GM10248 (cell line): ENCODE measurements at regions not wholly inside any gene's neighbourhood (a gene's known extent, or its start where the extent isn't known, plus 50 kb on each side); places are given as distances from the start of the nearest gene placed in this dataset.

Source experiments
- CTCF ChIA-PET: fragments of 300-600 bp; sonication (Branson Sonifier 250); formaldehyde crosslinking; extraction: SDS; loops from one replicate; lab custom pipeline; 2021; ENCODE audit warnings: antibody characterized with exemption; lab: Yijun Ruan, JAX
- POLR2A ChIA-PET: fragments of 350-650 bp; sonication (Branson Sonifier 250); formaldehyde crosslinking; extraction: SDS; loops from one replicate; lab custom pipeline; 2020; ENCODE audit warnings: antibody characterized with exemption; lab: Yijun Ruan, JAX
- DNase-seq: peaks from one replicate; pipeline ENCODE4 v3.0.0; 2012; ENCODE audit errors: extremely low spot score
- CTCF ChIP-seq: IDR thresholded peaks from 2 replicates; pipeline ENCODE4 v1.5.1; 2012; ENCODE audit warnings: mild to moderate bottlenecking, low read depth; ENCODE audit errors: extremely low read depth, missing control alignments, control extremely low read depth

- no peak for TF ChIP-seq CTCF
- POLR2A ChIA-PET = no interaction called here
- CTCF ChIA-PET = interaction anchor here (0.7 kb wide), 1 partner anchor 13 kb away, joined by 3 read pairs; no protein-coding TSS in a partner anchor
- DNase-seq = no peak
Observed at GRCh38 chr1:61616830-61617229, 108.1 kb downstream of the TM2D1 start.

- ChIA-PET POLR2A (no interaction called here), CTCF (interaction anchor here (0.9 to 2.5 kb wide), 3 partner anchors 9 to 24 kb away, joined by 3 to 10 read pairs (median 4); no protein-coding TSS in a partner anchor)
Observed at GRCh38 chr1:61612602-61613001, 112.3 kb downstream of the TM2D1 start.

GRCh38 chr1:61609040-61609439 is 115.9 kb downstream of the TM2D1 start:
- TF ChIP-seq CTCF = no peak
- CTCF ChIA-PET = interaction anchor here (1.4 kb wide), 1 partner anchor 19 kb away, joined by 4 read pairs; no protein-coding TSS in a partner anchor
- DNase-seq = no peak
- POLR2A ChIA-PET = no interaction called here

More at GRCh38 chr1:61612602-61613001, 112.3 kb downstream of the TM2D1 start:
- no peak for TF ChIP-seq CTCF
- DNase-seq = no peak

- ChIA-PET POLR2A (no interaction called here), CTCF (interaction anchor here (0.8 to 1.0 kb wide), 2 partner anchors 25 to 68 kb away, joined by 3 read pairs; no protein-coding TSS in a partner anchor)
- no peak for TF ChIP-seq CTCF
- DNase-seq = no peak
Observed at GRCh38 chr1:61607448-61607847, 117.5 kb downstream of the TM2D1 start.

- no peak for TF ChIP-seq CTCF
- POLR2A ChIA-PET = no interaction called here
- DNase-seq = no peak
- CTCF ChIA-PET = interaction anchor here (0.8 to 1.0 kb wide), 2 partner anchors 24 to 67 kb away, joined by 3 read pairs; no protein-coding TSS in a partner anchor
Observed at GRCh38 chr1:61606448-61607312, 118.3 kb downstream of the TM2D1 start.

GRCh38 chr1:61605607-61606321 is 119.2 kb downstream of the TM2D1 start:
- CTCF ChIA-PET = interaction anchor here (1.2 kb wide), 1 partner anchor 17 kb away, joined by 3 read pairs; no protein-coding TSS in a partner anchor
- no peak for TF ChIP-seq CTCF
- no peak for DNase-seq
- POLR2A ChIA-PET = no interaction called here
